ENCODE measurements at regions not wholly inside any gene's neighbourhood (a gene's known extent, or its start where the extent isn't known, plus 50 kb on each side); places are given as distances from the start of the nearest gene placed in this dataset.

- no peaks in the 10 kb centered on the region for H3K4me1 ChIP-seq (replicated peaks; ENCODE audit: insufficient read depth)
- no peaks in the 10 kb centered on the region for H3K9me2 ChIP-seq (ENCODE audit: insufficient read depth)
- no peak overlapping the region for H3K27ac ChIP-seq
- no peaks in the 10 kb centered on the region for H3F3A ChIP-seq (ENCODE audit: insufficient read depth, low read depth)
- H3K4me3 ChIP-seq, result no peak overlapping the region
- ChIA-PET CTCF (no interaction called here), POLR2A (ENCODE audit: unreplicated experiment) (no interaction called here)
- no peak for DNase-seq
- H4K20me1 ChIP-seq (ENCODE audit: insufficient read depth), result no peaks in the 10 kb centered on the region
- H3K79me2 ChIP-seq (ENCODE audit: low read depth), result no peaks in the 10 kb centered on the region
- intact Hi-C loops (cut with micrococcal nuclease; ENCODE audit: unreplicated experiment), result no loop called here
- no peak overlapping the region for H2AFZ ChIP-seq
- TF ChIP-seq EZH2 (IDR thresholded peaks at IDR 0.05; ENCODE audit: low read depth) (no peak), CTCF (conservative IDR thresholded peaks at IDR 0.05) (no peak)
- H3K27me3 ChIP-seq (ENCODE audit: insufficient read depth, low read depth), result no peaks in the 10 kb centered on the region
- no peak overlapping the region for H3K4me2 ChIP-seq
- no peaks in the 10 kb centered on the region for H3K36me3 ChIP-seq (ENCODE audit: low read depth)
- H3K9me3 ChIP-seq (ENCODE audit: insufficient read depth, low read depth), result no peaks in the 10 kb centered on the region
- BruUV-seq (replicated peaks), result no TSS peak
Measured at GRCh38 chr1:238501290-238501689, 610.6 kb upstream of the ZP4 start.

GRCh38 chr1:238499021-238499420, 608.3 kb upstream of the ZP4 start:
- H3K9me3 ChIP-seq (ENCODE audit: insufficient read depth, low read depth), result no peaks in the 10 kb centered on the region
- H3K27ac ChIP-seq, result no peak overlapping the region
- no peak overlapping the region for H3K4me3 ChIP-seq
- no peaks in the 10 kb centered on the region for H3K9me2 ChIP-seq (ENCODE audit: insufficient read depth)
- intact Hi-C loops (cut with micrococcal nuclease; ENCODE audit: unreplicated experiment), result no loop called here
- ChIA-PET POLR2A (ENCODE audit: unreplicated experiment) (no interaction called here), CTCF (no interaction called here)
- H4K20me1 ChIP-seq (ENCODE audit: insufficient read depth), result no peaks in the 10 kb centered on the region
- H3K4me1 ChIP-seq (replicated peaks; ENCODE audit: insufficient read depth), result no peaks in the 10 kb centered on the region
- no peak for DNase-seq
- no peak overlapping the region for H2AFZ ChIP-seq
- H3K79me2 ChIP-seq (ENCODE audit: low read depth), result no peaks in the 10 kb centered on the region
- TF ChIP-seq EZH2 (IDR thresholded peaks at IDR 0.05; ENCODE audit: low read depth), result no peak
- no peak for TF ChIP-seq CTCF (conservative IDR thresholded peaks at IDR 0.05)
- H3K27me3 ChIP-seq (ENCODE audit: insufficient read depth, low read depth), result no peaks in the 10 kb centered on the region
- H3K4me2 ChIP-seq, result no peak overlapping the region
- no peaks in the 10 kb centered on the region for H3K36me3 ChIP-seq (ENCODE audit: low read depth)
- no peaks in the 10 kb centered on the region for H3F3A ChIP-seq (ENCODE audit: insufficient read depth, low read depth)
- no TSS peak for BruUV-seq (replicated peaks)

GRCh38 chr1:238492271-238492670, 601.5 kb upstream of the ZP4 start:
- H3K36me3 ChIP-seq (ENCODE audit: low read depth), result no peaks in the 10 kb centered on the region
- TF ChIP-seq CTCF (conservative IDR thresholded peaks at IDR 0.05) (no peak), EZH2 (IDR thresholded peaks at IDR 0.05; ENCODE audit: low read depth) (no peak)
- H3K4me2 ChIP-seq, result no peak overlapping the region
- no peaks in the 10 kb centered on the region for H3K9me2 ChIP-seq (ENCODE audit: insufficient read depth)
- no peak overlapping the region for H3K27ac ChIP-seq
- no TSS peak for BruUV-seq (replicated peaks)
- intact Hi-C loops (cut with micrococcal nuclease; ENCODE audit: unreplicated experiment), result no loop called here
- no peaks in the 10 kb centered on the region for H4K20me1 ChIP-seq (ENCODE audit: insufficient read depth)
- no peaks in the 10 kb centered on the region for H3K9me3 ChIP-seq (ENCODE audit: insufficient read depth, low read depth)
- no peak overlapping the region for H2AFZ ChIP-seq
- ChIA-PET POLR2A (ENCODE audit: unreplicated experiment) (no interaction called here), CTCF (no interaction called here)
- H3K27me3 ChIP-seq (ENCODE audit: insufficient read depth, low read depth), result no peaks in the 10 kb centered on the region
- no peak overlapping the region for H3K4me3 ChIP-seq
- H3K79me2 ChIP-seq (ENCODE audit: low read depth), result no peaks in the 10 kb centered on the region
- H3K4me1 ChIP-seq (replicated peaks; ENCODE audit: insufficient read depth), result no peaks in the 10 kb centered on the region
- no peak for DNase-seq
- no peaks in the 10 kb centered on the region for H3F3A ChIP-seq (ENCODE audit: insufficient read depth, low read depth)
